DND-41 (cell line): ENCODE measurements at regions not wholly inside any gene's neighbourhood (a gene's known extent, or its start where the extent isn't known, plus 50 kb on each side); places are given as distances from the start of the nearest gene placed in this dataset.

Experiments
- EZH2 ChIP-seq: IDR thresholded peaks from 3 replicates; pipeline ENCODE4 v1.6.1; 2012; ENCODE audit warnings: borderline replicate concordance, low read depth, mild to moderate bottlenecking, moderate library complexity, low read length, inconsistent platforms; ENCODE audit not compliant: severe bottlenecking
- TF ChIP-seq, protein P1 (sequence below): IDR thresholded peaks from 2 replicates; pipeline ENCODE4 v1.5.1; 2012; ENCODE audit warnings: borderline replicate concordance, low read length, moderate library complexity, mild to moderate bottlenecking; ENCODE audit not compliant: poor library complexity, severe bottlenecking; ENCODE audit errors: extremely low read depth

DNA sequence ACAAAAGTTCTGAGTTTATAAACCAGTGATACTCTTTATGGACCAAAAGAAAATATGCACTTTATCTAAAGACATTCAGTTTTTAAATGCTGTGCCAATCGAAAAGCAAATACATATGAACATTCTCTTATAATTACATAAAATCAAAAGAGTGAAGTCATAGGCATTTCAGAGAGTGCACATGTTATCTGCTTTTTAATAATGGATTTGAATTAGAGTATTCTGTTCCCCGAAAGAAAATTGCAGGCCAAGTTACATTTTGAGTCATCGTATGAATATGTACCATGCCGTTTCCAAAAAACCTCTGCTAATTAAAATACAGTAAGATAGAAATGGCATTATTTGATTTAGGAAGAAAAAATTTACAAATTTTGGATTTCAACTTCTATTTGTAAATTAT is 565.7 kb downstream of the ZEB2 start:
- TF ChIP-seq, protein P1, sequence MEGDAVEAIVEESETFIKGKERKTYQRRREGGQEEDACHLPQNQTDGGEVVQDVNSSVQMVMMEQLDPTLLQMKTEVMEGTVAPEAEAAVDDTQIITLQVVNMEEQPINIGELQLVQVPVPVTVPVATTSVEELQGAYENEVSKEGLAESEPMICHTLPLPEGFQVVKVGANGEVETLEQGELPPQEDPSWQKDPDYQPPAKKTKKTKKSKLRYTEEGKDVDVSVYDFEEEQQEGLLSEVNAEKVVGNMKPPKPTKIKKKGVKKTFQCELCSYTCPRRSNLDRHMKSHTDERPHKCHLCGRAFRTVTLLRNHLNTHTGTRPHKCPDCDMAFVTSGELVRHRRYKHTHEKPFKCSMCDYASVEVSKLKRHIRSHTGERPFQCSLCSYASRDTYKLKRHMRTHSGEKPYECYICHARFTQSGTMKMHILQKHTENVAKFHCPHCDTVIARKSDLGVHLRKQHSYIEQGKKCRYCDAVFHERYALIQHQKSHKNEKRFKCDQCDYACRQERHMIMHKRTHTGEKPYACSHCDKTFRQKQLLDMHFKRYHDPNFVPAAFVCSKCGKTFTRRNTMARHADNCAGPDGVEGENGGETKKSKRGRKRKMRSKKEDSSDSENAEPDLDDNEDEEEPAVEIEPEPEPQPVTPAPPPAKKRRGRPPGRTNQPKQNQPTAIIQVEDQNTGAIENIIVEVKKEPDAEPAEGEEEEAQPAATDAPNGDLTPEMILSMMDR = no peak
- no peak for TF ChIP-seq EZH2
